ENCODE measurements at regions not wholly inside any gene's neighbourhood (a gene's known extent, or its start where the extent isn't known, plus 50 kb on each side); places are given as distances from the start of the nearest gene placed in this dataset.

- TF ChIP-seq EZH2phosphoT487 (IDR thresholded peaks at IDR 0.05; ENCODE audit: borderline replicate concordance, low read length) = no peak
- no peak for TF ChIP-seq CTCF (conservative IDR thresholded peaks at IDR 0.05; ENCODE audit: low read depth, low read length)
Measured at GRCh38 chr4:132838244-132838643, 310.9 kb upstream of the PCDH10 start.
